OCI-LY7 (cell line): ENCODE measurements at regions not wholly inside any gene's neighbourhood (a gene's known extent, or its start where the extent isn't known, plus 50 kb on each side); places are given as distances from the start of the nearest gene placed in this dataset.

Source experiments
- EZH2phosphoT487 ChIP-seq: fragments of 200-600 bp; sonication (generic); IDR thresholded peaks from 2 replicates; pipeline ENCODE4 v1.6.1; 2018; ENCODE audit warnings: low read depth, borderline replicate concordance, mild to moderate bottlenecking, mixed run types, antibody characterized with exemption, low read length, moderate library complexity, mixed read lengths
- TF ChIP-seq, protein P1 (sequence below): fragments of 200-600 bp; sonication (generic); conservative IDR thresholded peaks from 2 replicates; pipeline ENCODE4 v1.5.1; 2014; ENCODE audit warnings: mild to moderate bottlenecking, antibody characterized with exemption, low read length, moderate library complexity, mixed read lengths

DNA sequence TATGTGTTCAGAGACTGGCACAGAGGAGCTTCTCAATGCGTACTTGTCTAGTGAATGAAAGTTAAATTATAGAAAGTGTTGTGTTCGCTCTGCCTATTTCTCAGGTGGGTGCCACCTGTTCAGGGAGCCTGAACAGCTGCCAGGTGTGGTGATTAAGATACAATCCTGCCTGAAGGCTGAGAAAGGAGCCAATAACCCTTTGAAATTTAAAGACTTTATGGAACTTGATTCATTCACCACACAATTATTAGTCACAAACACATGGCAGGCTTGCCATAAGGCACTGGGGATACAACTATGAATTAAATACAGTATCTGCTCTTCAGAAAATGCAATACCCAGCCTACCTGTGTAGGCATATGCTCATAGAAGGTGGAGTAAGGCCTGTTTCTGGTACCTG lies 92.9 kb upstream of the AMOTL1 start:
- TF ChIP-seq, protein P1, sequence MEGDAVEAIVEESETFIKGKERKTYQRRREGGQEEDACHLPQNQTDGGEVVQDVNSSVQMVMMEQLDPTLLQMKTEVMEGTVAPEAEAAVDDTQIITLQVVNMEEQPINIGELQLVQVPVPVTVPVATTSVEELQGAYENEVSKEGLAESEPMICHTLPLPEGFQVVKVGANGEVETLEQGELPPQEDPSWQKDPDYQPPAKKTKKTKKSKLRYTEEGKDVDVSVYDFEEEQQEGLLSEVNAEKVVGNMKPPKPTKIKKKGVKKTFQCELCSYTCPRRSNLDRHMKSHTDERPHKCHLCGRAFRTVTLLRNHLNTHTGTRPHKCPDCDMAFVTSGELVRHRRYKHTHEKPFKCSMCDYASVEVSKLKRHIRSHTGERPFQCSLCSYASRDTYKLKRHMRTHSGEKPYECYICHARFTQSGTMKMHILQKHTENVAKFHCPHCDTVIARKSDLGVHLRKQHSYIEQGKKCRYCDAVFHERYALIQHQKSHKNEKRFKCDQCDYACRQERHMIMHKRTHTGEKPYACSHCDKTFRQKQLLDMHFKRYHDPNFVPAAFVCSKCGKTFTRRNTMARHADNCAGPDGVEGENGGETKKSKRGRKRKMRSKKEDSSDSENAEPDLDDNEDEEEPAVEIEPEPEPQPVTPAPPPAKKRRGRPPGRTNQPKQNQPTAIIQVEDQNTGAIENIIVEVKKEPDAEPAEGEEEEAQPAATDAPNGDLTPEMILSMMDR: no peak
- no peak for TF ChIP-seq EZH2phosphoT487
